Peyer's patch (tissue), 4 donors: ENCODE measurements at regions not wholly inside any gene's neighbourhood (a gene's known extent, or its start where the extent isn't known, plus 50 kb on each side); places are given as distances from the start of the nearest gene placed in this dataset.

Experiments used
- DNase-seq, 3 donors: peaks; one replicate each; pipeline ENCODE4 v3.0.0-alpha.2; 2017 to 2019
- H3K27ac ChIP-seq, 4 donors: fragments of 200-600 bp; sonication (generic); one replicate each; pipeline ENCODE4 v1.5.1; 2016 to 2019
- H3K27me3 ChIP-seq, 2 donors: fragments of 200-600 bp; sonication (generic); one replicate each; pipeline ENCODE4 v1.5.1; 2019
- H3K36me3 ChIP-seq, 3 donors: fragments of 200-600 bp; sonication (generic); one replicate each; pipeline ENCODE4 v1.5.1; 2016 to 2019
- H3K4me1 ChIP-seq, 4 donors: fragments of 200-600 bp; sonication (generic); one replicate each; pipeline ENCODE4 v1.5.1; 2016 to 2019
- H3K4me3 ChIP-seq, 4 donors: fragments of 200-600 bp; sonication (generic); 1 replicate in 3 of 4; 2 replicates in 1 of 4; pipeline ENCODE4 v1.5.1; 2016 to 2019; ENCODE audit warnings: mild to moderate bottlenecking in 1 of 4
- H3K9me3 ChIP-seq, 4 donors: fragments of 200-600 bp; sonication (generic); one replicate each; pipeline ENCODE4 v1.5.1; 2016 to 2019; ENCODE audit warnings: mild to moderate bottlenecking in 1 of 4
- POLR2A ChIP-seq, 2 donors: fragments of 450-650 bp; IDR thresholded peaks; one replicate each; pipeline ENCODE4 v1.5.1; 2017; ENCODE audit warnings: antibody characterized with exemption in 2 of 2, mild to moderate bottlenecking in 2 of 2, moderate library complexity in 2 of 2
- TF ChIP-seq, protein P1 (sequence below), 6 experiments: fragments of 450-650 bp in 4 of 6; fragments of 200-600 bp in 2 of 6; sonication (generic) in 1 of 6; IDR thresholded peaks; one replicate each; pipeline ENCODE4 v1.5.1; 2017 to 2019; ENCODE audit warnings: antibody characterized with exemption in 6 of 6, mild to moderate bottlenecking in 3 of 6, moderate library complexity in 1 of 6

DNA sequence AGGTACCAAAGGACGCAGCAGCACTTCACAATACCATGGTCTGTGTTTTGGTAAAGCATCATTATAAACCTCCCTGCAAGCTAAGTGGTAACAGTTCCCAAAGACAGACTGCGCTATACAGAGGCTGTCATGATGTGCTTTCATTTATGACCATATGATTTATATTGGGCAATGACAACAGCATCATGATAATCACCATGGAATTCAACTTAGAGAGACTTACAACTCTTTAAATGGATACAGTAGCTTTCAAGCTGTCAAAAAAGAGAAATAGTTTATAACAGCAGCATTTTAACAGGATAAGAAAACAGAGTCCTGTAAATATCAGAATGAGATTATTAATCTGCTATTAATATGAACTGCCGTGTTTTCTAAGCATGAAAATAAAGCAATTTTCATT, 341.7 kb downstream of the GPR37 start:
- DNase-seq = no peak
- H3K4me1 ChIP-seq = no peaks in the 10 kb centered on the region
- H3K36me3 ChIP-seq = no peaks in the 10 kb centered on the region
- no peaks in the 10 kb centered on the region for H3K27me3 ChIP-seq
- H3K27ac ChIP-seq = no peak overlapping the region
- H3K4me3 ChIP-seq = no peak overlapping the region
- no peak for TF ChIP-seq POLR2A (IDR thresholded peaks at IDR 0.05)
- TF ChIP-seq, protein P1, sequence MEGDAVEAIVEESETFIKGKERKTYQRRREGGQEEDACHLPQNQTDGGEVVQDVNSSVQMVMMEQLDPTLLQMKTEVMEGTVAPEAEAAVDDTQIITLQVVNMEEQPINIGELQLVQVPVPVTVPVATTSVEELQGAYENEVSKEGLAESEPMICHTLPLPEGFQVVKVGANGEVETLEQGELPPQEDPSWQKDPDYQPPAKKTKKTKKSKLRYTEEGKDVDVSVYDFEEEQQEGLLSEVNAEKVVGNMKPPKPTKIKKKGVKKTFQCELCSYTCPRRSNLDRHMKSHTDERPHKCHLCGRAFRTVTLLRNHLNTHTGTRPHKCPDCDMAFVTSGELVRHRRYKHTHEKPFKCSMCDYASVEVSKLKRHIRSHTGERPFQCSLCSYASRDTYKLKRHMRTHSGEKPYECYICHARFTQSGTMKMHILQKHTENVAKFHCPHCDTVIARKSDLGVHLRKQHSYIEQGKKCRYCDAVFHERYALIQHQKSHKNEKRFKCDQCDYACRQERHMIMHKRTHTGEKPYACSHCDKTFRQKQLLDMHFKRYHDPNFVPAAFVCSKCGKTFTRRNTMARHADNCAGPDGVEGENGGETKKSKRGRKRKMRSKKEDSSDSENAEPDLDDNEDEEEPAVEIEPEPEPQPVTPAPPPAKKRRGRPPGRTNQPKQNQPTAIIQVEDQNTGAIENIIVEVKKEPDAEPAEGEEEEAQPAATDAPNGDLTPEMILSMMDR (IDR thresholded peaks at IDR 0.05) = no peak
- H3K9me3 ChIP-seq = no peaks in the 10 kb centered on the region

DNA sequence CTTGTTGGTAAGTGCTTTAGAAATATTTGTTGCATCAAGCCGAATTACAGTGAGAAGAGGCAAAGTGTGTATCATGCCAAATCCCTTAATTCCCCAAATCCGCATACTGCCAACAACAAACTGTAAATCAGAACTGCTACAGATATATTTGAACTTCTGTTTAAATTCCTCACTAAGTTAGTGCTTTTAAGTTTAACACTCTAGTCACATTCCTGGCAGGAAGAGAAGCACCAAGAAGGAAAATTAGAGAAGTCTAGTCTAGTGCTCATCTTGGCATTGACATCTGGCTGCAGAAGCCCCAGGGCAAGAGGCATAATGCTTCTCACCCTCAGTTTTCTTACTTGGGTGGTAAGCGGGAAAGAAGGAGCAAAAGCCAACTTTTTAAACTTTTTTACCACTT, 343.5 kb downstream of the GPR37 start:
- Histone ChIP-seq H3K27me3 (no peaks in the 10 kb centered on the region), H3K27ac (no peak overlapping the region), H3K4me3 (no peak overlapping the region), H3K4me1 (no peaks in the 10 kb centered on the region), H3K9me3 (no peaks in the 10 kb centered on the region), H3K36me3 (no peaks in the 10 kb centered on the region)
- DNase-seq = no peak
- TF ChIP-seq, protein P1 (IDR thresholded peaks at IDR 0.05) = no peak
- no peak for TF ChIP-seq POLR2A (IDR thresholded peaks at IDR 0.05)

DNA sequence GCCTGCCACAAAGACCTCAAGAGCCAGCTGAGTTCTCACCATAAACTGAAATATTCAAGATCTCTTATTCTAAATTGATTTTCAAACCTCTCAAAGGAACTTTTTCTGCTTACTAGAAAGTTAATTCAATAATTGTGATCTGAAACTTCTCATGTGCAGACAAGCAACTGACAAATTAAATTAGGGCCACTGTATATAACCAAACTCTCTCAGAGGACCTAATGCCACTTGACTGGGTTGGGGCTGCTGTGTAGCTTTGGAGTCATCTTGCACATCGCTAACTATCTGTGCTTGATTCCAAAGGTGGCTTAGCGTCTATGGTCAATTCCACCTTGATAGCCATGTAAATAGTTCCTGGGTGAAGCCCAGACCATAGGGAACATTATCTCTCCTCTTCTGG, 345.2 kb downstream of the GPR37 start:
- H3K4me3 ChIP-seq = no peak overlapping the region
- H3K9me3 ChIP-seq = no peaks in the 10 kb centered on the region
- no peak for TF ChIP-seq POLR2A (IDR thresholded peaks at IDR 0.05)
- TF ChIP-seq, protein P1 (IDR thresholded peaks at IDR 0.05) = no peak
- no peaks in the 10 kb centered on the region for H3K36me3 ChIP-seq
- H3K4me1 ChIP-seq = no peaks in the 10 kb centered on the region
- no peaks in the 10 kb centered on the region for H3K27me3 ChIP-seq
- no peak overlapping the region for H3K27ac ChIP-seq
- DNase-seq = no peak

DNA sequence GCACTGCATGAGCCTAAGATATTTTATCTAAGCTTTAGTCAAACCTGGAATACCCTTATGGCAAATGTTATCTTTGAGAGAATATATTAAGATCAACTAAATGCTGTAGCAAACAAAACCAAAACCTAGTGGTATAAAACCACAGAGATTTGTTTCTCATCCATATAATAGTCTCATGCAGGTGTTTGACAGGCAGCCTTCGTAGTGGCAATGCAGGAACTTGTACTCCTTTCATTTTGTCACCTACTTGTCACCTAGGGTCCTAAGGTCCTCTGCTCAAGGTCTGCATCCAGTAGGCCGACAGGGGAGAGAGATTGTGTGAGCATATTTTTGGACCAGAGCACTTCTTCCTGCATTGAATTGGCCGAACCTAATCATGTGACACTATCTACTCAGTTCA, 352.6 kb downstream of the GPR37 start:
- no peak for DNase-seq
- Histone ChIP-seq H3K27me3 (no peaks in the 10 kb centered on the region), H3K4me3 (no peak overlapping the region), H3K27ac (no peak overlapping the region), H3K4me1 (peaks cover 0 to 4% (median 0%) of the 10 kb centered on the region in 4 donors), H3K36me3 (no peaks in the 10 kb centered on the region), H3K9me3 (no peaks in the 10 kb centered on the region)
- TF ChIP-seq POLR2A (IDR thresholded peaks at IDR 0.05) = no peak
- TF ChIP-seq, protein P1 (IDR thresholded peaks at IDR 0.05) = no peak

DNA sequence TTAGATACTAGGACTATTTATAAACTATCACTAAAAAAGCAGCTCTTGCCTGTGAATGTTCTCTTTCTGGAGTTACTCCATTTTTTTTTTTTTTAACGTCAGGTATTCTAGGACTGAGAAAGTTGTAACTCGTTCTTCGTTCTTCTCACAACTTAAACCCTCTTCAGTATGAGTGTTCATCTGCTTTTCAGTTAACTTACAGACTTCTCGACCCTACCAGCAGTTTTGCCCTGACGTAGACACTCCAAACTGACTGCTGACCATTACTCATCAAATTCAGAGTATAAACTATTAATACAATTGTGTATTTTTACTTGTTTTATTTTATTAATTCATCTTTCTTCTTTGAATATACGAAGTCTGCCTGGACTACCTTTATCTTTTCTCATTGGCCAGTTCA, 353.1 kb downstream of the GPR37 start:
- no peaks in the 10 kb centered on the region for H3K9me3 ChIP-seq
- no peak overlapping the region for H3K4me3 ChIP-seq
- no peak for DNase-seq
- no peak for TF ChIP-seq POLR2A (IDR thresholded peaks at IDR 0.05)
- TF ChIP-seq, protein P1 (IDR thresholded peaks at IDR 0.05) = no peak
- H3K4me1 ChIP-seq = peaks cover 0 to 4% (median 0%) of the 10 kb centered on the region in 4 donors
- no peaks in the 10 kb centered on the region for H3K36me3 ChIP-seq
- H3K27ac ChIP-seq = no peak overlapping the region
- no peaks in the 10 kb centered on the region for H3K27me3 ChIP-seq

DNA sequence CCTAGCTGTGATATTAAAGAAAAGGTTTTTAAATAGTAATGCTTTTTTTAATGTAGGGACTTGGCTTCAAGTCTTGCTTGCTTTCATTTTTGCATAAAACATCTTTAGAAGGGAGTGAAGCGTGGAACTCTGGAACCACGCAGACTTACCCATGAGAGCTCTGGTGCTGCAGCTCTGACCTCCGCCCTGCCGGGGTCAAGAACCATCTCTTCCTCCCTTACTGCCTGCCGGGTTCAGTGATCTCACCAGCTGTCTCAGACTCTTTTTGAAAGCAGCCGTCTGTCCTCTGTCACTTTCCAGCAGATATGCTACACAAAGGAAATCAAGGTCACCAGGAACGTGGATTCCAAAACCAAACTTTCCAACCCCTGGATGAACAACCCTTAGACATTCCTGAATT, 353.8 kb downstream of the GPR37 start:
- TF ChIP-seq, protein P1 (IDR thresholded peaks at IDR 0.05) = no peak
- no peak for TF ChIP-seq POLR2A (IDR thresholded peaks at IDR 0.05)
- no peak for DNase-seq

More for the DNA sequence above, 353.8 kb downstream of the GPR37 start:
- H3K4me1 ChIP-seq = peaks cover 0 to 4% (median 0%) of the 10 kb centered on the region in 4 donors
- no peak overlapping the region for H3K27ac ChIP-seq
- no peaks in the 10 kb centered on the region for H3K36me3 ChIP-seq
- no peaks in the 10 kb centered on the region for H3K27me3 ChIP-seq
- no peaks in the 10 kb centered on the region for H3K9me3 ChIP-seq
- H3K4me3 ChIP-seq = no peak overlapping the region
